ENCODE measurements at regions not wholly inside any gene's neighbourhood (a gene's known extent, or its start where the extent isn't known, plus 50 kb on each side); places are given as distances from the start of the nearest gene placed in this dataset.

GRCh38 chr4:46684041-46684440 lies 225.0 kb downstream of the COX7B2 start:
- no CpG with 5 or more reads among the region's 2 CpGs for WGBS (ENCODE audit: extremely low coverage, insufficient read length, low lambda C conversion rate)
- no peaks in the 10 kb centered on the region for H3K4me1 Mint-ChIP-seq
- peaks cover 0 to 3% (median 0%) of the 10 kb centered on the region in 3 experiments; a peak in 1 of 7 replicates for H3K36me3 Mint-ChIP-seq (ENCODE audit: insufficient read depth in 1 of 3, low read depth in 3 of 3)

More at GRCh38 chr4:46684041-46684440, 225.0 kb downstream of the COX7B2 start:
- Histone ChIP-seq H3K9me3 (ENCODE audit: control insufficient read depth, low read depth, low read length) (no peaks in the 10 kb centered on the region), H2BK20ac (ENCODE audit: low read depth, low read length, poor library complexity, severe bottlenecking) (no peak overlapping the region), H3K79me2 (ENCODE audit: insufficient read depth, low read length) (no peaks in the 10 kb centered on the region), H3K27ac (ENCODE audit: insufficient read length, low read depth, low read length) (no peak overlapping the region), H4K91ac (ENCODE audit: insufficient read length, low read depth, low read length) (no peak overlapping the region), H2AFZ (ENCODE audit: low read length) (no peak overlapping the region), H3K23ac (ENCODE audit: insufficient read length, low read depth, low read length) (no peak overlapping the region), H4K8ac (replicated peaks; ENCODE audit: insufficient read length, low read depth, low read length) (no peak overlapping the region), H3K56ac (ENCODE audit: insufficient read length, low read depth, low read length) (no peak overlapping the region), H3K4ac (ENCODE audit: low read depth, low read length) (no peak overlapping the region), H3K79me1 (ENCODE audit: insufficient read depth, low read depth, low read length, poor library complexity, severe bottlenecking) (no peaks in the 10 kb centered on the region), H3K4me2 (ENCODE audit: insufficient read depth, insufficient read length, low read length) (no peak overlapping the region), H3K4me1 (ENCODE audit: insufficient read depth, low read length) (no peaks in the 10 kb centered on the region), H2BK5ac (ENCODE audit: insufficient read length, low read length) (no peak overlapping the region), H2BK120ac (ENCODE audit: low read depth, low read length, poor library complexity, severe bottlenecking) (no peak overlapping the region), H3K14ac (ENCODE audit: insufficient read depth, low read length) (no peak overlapping the region), H4K5ac (ENCODE audit: insufficient read length, low read depth, low read length) (no peak overlapping the region), H2AK5ac (ENCODE audit: insufficient read length, low read length) (no peak overlapping the region), H3K27me3 (ENCODE audit: insufficient read depth, low read length) (no peaks in the 10 kb centered on the region), H4K20me1 (ENCODE audit: control insufficient read depth, insufficient read depth, insufficient read length) (no peaks in the 10 kb centered on the region), H3K23me2 (ENCODE audit: insufficient read length, low read depth, low read length, poor library complexity, severe bottlenecking) (no peaks in the 10 kb centered on the region), H3K9ac (ENCODE audit: extremely low read depth, insufficient read length, low read length) (no peak overlapping the region), H2BK15ac (ENCODE audit: low read depth, low read length) (no peak overlapping the region), H3K18ac (ENCODE audit: insufficient read length, low read depth, low read length) (no peak overlapping the region), H2BK12ac (ENCODE audit: insufficient read length, low read depth, low read length) (no peak overlapping the region), H3T11ph (ENCODE audit: low read length) (no peak overlapping the region)
- H3K27me3 Mint-ChIP-seq (ENCODE audit: low read depth) = no peaks in the 10 kb centered on the region
- peaks cover 3% of the 10 kb centered on the region in 2 experiments; a peak in 4 of 5 replicates for H3K9me3 Mint-ChIP-seq
- no peak for DNase-seq
- no peak for TF ChIP-seq CTCF (conservative IDR thresholded peaks at IDR 0.05)
- H3K4me3 Mint-ChIP-seq = no peak overlapping the region
- no peak overlapping the region for H3K27ac Mint-ChIP-seq
